ENCODE measurements at regions not wholly inside any gene's neighbourhood (a gene's known extent, or its start where the extent isn't known, plus 50 kb on each side); places are given as distances from the start of the nearest gene placed in this dataset.

DNA sequence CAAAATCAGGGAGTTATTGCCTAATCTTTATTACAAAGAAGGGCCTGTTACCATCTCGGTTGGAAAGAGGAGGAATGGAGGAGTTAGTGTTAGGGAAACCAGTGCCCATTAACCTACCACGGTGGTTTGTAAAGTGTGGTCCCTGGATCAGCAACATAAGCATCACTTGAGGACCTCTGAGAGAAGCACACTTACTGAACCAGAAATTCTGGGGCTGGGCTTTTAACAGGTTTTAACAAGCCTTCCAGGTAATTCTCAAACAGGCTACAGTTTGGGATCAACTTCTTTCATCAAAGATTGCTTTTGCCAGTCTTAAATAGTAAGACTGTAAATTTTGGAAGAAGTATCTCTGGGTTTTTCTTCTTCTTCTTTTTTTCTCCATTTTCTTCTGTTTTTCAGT is 329.5 kb upstream of the JAG1 start:
- TF ChIP-seq SIN3A (IDR thresholded peaks at IDR 0.05; ENCODE audit: borderline replicate concordance, insufficient read depth, low read length) (no peak), POLR2AphosphoS5 (IDR thresholded peaks at IDR 0.05; ENCODE audit: low read depth, low read length) (no peak), FOXP2 (optimal IDR thresholded peaks at IDR 0.05; ENCODE audit: borderline replicate concordance, extremely low read depth, extremely low read length, insufficient read depth) (no peak), TAF1 (IDR thresholded peaks at IDR 0.05; ENCODE audit: borderline replicate concordance, insufficient read depth, low read length) (no peak)
- TF ChIP-seq, protein P1, sequence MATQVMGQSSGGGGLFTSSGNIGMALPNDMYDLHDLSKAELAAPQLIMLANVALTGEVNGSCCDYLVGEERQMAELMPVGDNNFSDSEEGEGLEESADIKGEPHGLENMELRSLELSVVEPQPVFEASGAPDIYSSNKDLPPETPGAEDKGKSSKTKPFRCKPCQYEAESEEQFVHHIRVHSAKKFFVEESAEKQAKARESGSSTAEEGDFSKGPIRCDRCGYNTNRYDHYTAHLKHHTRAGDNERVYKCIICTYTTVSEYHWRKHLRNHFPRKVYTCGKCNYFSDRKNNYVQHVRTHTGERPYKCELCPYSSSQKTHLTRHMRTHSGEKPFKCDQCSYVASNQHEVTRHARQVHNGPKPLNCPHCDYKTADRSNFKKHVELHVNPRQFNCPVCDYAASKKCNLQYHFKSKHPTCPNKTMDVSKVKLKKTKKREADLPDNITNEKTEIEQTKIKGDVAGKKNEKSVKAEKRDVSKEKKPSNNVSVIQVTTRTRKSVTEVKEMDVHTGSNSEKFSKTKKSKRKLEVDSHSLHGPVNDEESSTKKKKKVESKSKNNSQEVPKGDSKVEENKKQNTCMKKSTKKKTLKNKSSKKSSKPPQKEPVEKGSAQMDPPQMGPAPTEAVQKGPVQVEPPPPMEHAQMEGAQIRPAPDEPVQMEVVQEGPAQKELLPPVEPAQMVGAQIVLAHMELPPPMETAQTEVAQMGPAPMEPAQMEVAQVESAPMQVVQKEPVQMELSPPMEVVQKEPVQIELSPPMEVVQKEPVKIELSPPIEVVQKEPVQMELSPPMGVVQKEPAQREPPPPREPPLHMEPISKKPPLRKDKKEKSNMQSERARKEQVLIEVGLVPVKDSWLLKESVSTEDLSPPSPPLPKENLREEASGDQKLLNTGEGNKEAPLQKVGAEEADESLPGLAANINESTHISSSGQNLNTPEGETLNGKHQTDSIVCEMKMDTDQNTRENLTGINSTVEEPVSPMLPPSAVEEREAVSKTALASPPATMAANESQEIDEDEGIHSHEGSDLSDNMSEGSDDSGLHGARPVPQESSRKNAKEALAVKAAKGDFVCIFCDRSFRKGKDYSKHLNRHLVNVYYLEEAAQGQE (IDR thresholded peaks at IDR 0.05; ENCODE audit: insufficient read depth in 1 of 2, low read depth in 2 of 2, low read length in 2 of 2): no peak

DNA sequence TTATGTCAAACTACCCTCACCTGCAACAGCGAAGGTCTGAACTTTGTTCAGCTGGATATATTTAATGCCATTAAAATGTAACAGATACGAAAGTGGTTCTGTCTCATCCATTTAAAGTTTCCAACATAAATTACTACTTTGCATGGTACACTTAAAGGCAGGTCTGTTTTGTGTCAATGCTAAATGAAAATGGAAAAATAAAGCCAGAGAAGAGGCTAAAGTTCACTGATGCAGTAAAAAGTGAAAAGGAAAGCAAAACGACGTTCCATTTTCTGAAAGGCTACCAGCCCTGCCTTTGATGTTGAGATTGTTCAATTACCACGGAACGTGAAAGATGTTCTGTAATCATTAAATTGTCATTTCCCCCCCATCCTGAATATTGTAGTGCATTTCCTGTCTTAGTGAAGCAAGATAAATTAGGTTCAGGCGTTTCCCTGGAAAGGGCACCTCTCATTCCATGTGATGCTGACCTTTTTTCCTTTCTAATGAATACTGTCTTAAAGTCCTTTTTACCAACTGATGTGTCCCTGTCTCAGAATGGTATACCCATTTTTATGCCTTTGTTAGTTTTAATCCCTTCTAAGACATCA is 334.7 kb upstream of the JAG1 start:
- no peak for TF ChIP-seq TAF1 (IDR thresholded peaks at IDR 0.05; ENCODE audit: borderline replicate concordance, insufficient read depth, low read length)
- no peak for TF ChIP-seq SIN3A (IDR thresholded peaks at IDR 0.05; ENCODE audit: borderline replicate concordance, insufficient read depth, low read length)
- TF ChIP-seq FOXP2 (optimal IDR thresholded peaks at IDR 0.05; ENCODE audit: borderline replicate concordance, extremely low read depth, extremely low read length, insufficient read depth): no peak
- TF ChIP-seq, protein P1 (IDR thresholded peaks at IDR 0.05; ENCODE audit: insufficient read depth in 1 of 2, low read depth in 2 of 2, low read length in 2 of 2): no peak
- no peak for TF ChIP-seq POLR2AphosphoS5 (IDR thresholded peaks at IDR 0.05; ENCODE audit: low read depth, low read length)

DNA sequence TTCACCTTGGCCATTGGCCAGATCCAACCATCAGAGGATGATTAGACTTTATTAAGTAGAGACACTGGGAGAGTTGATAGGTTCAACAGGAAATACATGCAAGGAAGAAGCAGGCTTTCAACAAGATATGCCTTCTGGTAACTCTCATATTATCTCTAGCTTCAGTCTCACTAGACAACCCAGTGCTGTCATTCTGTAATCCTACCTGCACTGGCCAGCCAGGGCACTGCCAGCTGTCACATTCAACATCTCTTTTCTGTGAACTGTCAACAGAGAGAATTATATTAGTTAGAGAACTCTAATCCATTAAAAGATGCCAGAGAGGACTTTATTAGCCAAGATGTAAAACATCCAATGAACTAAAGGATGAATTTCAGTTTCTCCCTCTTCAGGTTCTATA is 337.9 kb upstream of the JAG1 start:
- no peak for TF ChIP-seq TAF1 (IDR thresholded peaks at IDR 0.05; ENCODE audit: borderline replicate concordance, insufficient read depth, low read length)
- no peak for TF ChIP-seq POLR2AphosphoS5 (IDR thresholded peaks at IDR 0.05; ENCODE audit: low read depth, low read length)
- TF ChIP-seq FOXP2 (optimal IDR thresholded peaks at IDR 0.05; ENCODE audit: borderline replicate concordance, extremely low read depth, extremely low read length, insufficient read depth): no peak
- TF ChIP-seq, protein P1 (IDR thresholded peaks at IDR 0.05; ENCODE audit: insufficient read depth in 1 of 2, low read depth in 2 of 2, low read length in 2 of 2): no peak
- no peak for TF ChIP-seq SIN3A (IDR thresholded peaks at IDR 0.05; ENCODE audit: borderline replicate concordance, insufficient read depth, low read length)

DNA sequence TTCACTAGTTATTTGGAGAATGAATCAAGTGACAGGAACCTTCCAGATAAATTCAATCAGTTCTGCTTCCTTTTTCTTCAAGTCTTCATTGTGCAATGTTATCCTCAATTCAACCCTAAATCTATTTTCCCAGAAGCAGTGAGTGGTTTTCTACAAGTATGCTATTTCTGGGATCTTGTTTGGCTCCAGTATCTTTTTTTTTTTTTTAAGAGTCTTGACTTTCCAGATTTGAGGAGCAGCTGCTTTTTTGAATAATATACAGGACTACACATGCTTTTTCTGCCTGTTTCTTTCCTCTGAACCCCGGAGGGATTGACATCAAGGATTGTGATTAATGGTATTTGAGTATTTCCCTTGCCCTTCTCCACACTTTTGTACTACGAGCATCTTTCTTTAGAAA is 339.2 kb upstream of the JAG1 start:
- TF ChIP-seq FOXP2 (optimal IDR thresholded peaks at IDR 0.05; ENCODE audit: borderline replicate concordance, extremely low read depth, extremely low read length, insufficient read depth): no peak
- TF ChIP-seq SIN3A (IDR thresholded peaks at IDR 0.05; ENCODE audit: borderline replicate concordance, insufficient read depth, low read length): no peak
- no peak for TF ChIP-seq POLR2AphosphoS5 (IDR thresholded peaks at IDR 0.05; ENCODE audit: low read depth, low read length)

DNA sequence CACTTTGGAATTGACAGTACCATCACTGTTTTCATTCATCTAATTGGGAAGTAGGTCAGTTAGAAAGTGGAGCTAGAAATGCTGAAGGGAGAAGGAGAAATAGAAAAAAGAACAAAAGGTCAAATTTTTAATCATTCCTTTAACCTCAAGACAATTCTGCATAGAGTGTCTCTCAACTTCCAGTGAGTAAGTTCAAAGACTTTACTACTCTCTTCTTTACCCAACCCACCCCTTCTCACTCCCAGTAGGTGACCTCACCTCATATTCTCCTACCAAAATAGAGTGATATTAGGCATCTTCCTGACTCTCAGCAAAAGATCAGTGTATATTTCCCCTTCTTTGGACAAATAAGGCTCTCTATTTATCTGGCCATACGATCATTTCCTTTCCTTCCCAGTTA is 340.0 kb upstream of the JAG1 start:
- TF ChIP-seq, protein P1 (IDR thresholded peaks at IDR 0.05; ENCODE audit: insufficient read depth in 1 of 2, low read depth in 2 of 2, low read length in 2 of 2): no peak
- no peak for TF ChIP-seq POLR2AphosphoS5 (IDR thresholded peaks at IDR 0.05; ENCODE audit: low read depth, low read length)
- TF ChIP-seq SIN3A (IDR thresholded peaks at IDR 0.05; ENCODE audit: borderline replicate concordance, insufficient read depth, low read length): no peak
